ENCODE measurements at regions not wholly inside any gene's neighbourhood (a gene's known extent, or its start where the extent isn't known, plus 50 kb on each side); places are given as distances from the start of the nearest gene placed in this dataset.

- TF ChIP-seq BHLHE40 (IDR thresholded peaks at IDR 0.05; ENCODE audit: low read depth, low read length) = no peak
- no peak for TF ChIP-seq CHD2 (IDR thresholded peaks at IDR 0.05; ENCODE audit: low read length, partially characterized antibody)
- TF ChIP-seq, protein P1, sequence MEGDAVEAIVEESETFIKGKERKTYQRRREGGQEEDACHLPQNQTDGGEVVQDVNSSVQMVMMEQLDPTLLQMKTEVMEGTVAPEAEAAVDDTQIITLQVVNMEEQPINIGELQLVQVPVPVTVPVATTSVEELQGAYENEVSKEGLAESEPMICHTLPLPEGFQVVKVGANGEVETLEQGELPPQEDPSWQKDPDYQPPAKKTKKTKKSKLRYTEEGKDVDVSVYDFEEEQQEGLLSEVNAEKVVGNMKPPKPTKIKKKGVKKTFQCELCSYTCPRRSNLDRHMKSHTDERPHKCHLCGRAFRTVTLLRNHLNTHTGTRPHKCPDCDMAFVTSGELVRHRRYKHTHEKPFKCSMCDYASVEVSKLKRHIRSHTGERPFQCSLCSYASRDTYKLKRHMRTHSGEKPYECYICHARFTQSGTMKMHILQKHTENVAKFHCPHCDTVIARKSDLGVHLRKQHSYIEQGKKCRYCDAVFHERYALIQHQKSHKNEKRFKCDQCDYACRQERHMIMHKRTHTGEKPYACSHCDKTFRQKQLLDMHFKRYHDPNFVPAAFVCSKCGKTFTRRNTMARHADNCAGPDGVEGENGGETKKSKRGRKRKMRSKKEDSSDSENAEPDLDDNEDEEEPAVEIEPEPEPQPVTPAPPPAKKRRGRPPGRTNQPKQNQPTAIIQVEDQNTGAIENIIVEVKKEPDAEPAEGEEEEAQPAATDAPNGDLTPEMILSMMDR (IDR thresholded peaks at IDR 0.05) = no peak
- TF ChIP-seq SMC3 (IDR thresholded peaks at IDR 0.05) = no peak
- TF ChIP-seq HDAC2 (IDR thresholded peaks at IDR 0.05) = no peak
- TF ChIP-seq POLR2A (IDR thresholded peaks at IDR 0.05; ENCODE audit: low read length) = no peak
- no peak for TF ChIP-seq RAD21 (conservative IDR thresholded peaks at IDR 0.05 in 1 of 2, IDR thresholded peaks at IDR 0.05 in 1 of 2)
Measured at GRCh38 chr2:123659120-123659519, 366.0 kb upstream of the CNTNAP5 start.
